ENCODE measurements at regions not wholly inside any gene's neighbourhood (a gene's known extent, or its start where the extent isn't known, plus 50 kb on each side); places are given as distances from the start of the nearest gene placed in this dataset.
"Not testable (repeated sequence)": the region's sequence is repeated elsewhere in the genome, so short reads cannot be mapped to it uniquely, and the experiment has no call there.

GRCh38 chr16:5176505-5176904 is 78.9 kb upstream of the EEF2KMT start:
- DNase-seq, result no peak

- DNase-seq, result no peak
These were observed 77.7 kb upstream of the EEF2KMT start for GRCh38 chr16:5175266-5175665.

GRCh38 chr16:5166486-5166885 is 68.9 kb upstream of the EEF2KMT start:
- no peak for DNase-seq

GRCh38 chr16:5165429-5165828 is 67.8 kb upstream of the EEF2KMT start:
- not testable (repeated sequence) for DNase-seq

GRCh38 chr16:5162801-5163200 is 65.2 kb upstream of the EEF2KMT start:
- not testable (repeated sequence) for DNase-seq

- DNase-seq, result not testable (repeated sequence)
These were observed 64.3 kb upstream of the EEF2KMT start for GRCh38 chr16:5161888-5162287.

GRCh38 chr16:5160010-5160409 is 62.4 kb upstream of the EEF2KMT start:
- DNase-seq, result not testable (repeated sequence)

GRCh38 chr16:5159537-5159936 is 61.9 kb upstream of the EEF2KMT start:
- DNase-seq, result not testable (repeated sequence)

- no peak for DNase-seq
These were observed 60.9 kb upstream of the EEF2KMT start for GRCh38 chr16:5158494-5158893.

GRCh38 chr16:5156486-5156885 is 58.9 kb upstream of the EEF2KMT start:
- not testable (repeated sequence) for DNase-seq

- DNase-seq, result not testable (repeated sequence)
These were observed 56.4 kb upstream of the EEF2KMT start for GRCh38 chr16:5154006-5154405.

- DNase-seq, result not testable (repeated sequence)
These were observed 53.8 kb upstream of the EEF2KMT start for GRCh38 chr16:5151409-5151808.

All from inflammatory macrophage (primary cell).